MM.1S (cell line): ENCODE measurements at regions not wholly inside any gene's neighbourhood (a gene's known extent, or its start where the extent isn't known, plus 50 kb on each side); places are given as distances from the start of the nearest gene placed in this dataset.
"Not testable (repeated sequence)": the region's sequence is repeated elsewhere in the genome, so short reads cannot be mapped to it uniquely, and the experiment has no call there.

Source experiments
- EZH2 ChIP-seq: fragments of 300-600 bp; sonication (generic); optimal IDR thresholded peaks from 2 replicates; pipeline ENCODE3; 2017; ENCODE audit warnings: low read depth, mild to moderate bottlenecking, antibody characterized with exemption, low read length, mixed read lengths
- TF ChIP-seq, protein P1 (sequence below): fragments of 300-600 bp; sonication (generic); IDR thresholded peaks from 2 replicates; pipeline ENCODE4 v1.5.1; 2016; ENCODE audit warnings: antibody characterized with exemption, low read length, mixed read lengths

DNA sequence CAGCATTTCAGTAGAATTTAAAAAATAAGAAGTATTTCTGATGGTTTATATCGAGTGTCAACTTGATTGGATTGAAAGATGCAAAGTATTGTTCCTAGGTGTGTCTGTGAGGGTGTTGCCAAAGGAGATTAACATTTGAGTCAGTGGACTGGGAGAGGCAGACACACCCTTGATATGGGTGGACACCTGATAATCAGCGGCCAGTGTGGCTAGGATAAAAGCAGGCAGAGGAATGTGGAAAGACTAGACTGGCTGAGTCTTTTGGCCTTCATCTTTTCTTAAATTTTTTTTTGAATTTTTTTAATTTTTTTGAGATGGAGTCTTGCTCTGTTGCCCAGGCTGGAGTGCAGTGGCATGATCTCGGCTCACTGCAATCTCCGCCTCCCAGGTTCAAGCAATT is 582.0 kb downstream of the STIM2 start:
- TF ChIP-seq, protein P1, sequence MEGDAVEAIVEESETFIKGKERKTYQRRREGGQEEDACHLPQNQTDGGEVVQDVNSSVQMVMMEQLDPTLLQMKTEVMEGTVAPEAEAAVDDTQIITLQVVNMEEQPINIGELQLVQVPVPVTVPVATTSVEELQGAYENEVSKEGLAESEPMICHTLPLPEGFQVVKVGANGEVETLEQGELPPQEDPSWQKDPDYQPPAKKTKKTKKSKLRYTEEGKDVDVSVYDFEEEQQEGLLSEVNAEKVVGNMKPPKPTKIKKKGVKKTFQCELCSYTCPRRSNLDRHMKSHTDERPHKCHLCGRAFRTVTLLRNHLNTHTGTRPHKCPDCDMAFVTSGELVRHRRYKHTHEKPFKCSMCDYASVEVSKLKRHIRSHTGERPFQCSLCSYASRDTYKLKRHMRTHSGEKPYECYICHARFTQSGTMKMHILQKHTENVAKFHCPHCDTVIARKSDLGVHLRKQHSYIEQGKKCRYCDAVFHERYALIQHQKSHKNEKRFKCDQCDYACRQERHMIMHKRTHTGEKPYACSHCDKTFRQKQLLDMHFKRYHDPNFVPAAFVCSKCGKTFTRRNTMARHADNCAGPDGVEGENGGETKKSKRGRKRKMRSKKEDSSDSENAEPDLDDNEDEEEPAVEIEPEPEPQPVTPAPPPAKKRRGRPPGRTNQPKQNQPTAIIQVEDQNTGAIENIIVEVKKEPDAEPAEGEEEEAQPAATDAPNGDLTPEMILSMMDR: not testable (repeated sequence)
- not testable (repeated sequence) for TF ChIP-seq EZH2
